ENCODE measurements at regions not wholly inside any gene's neighbourhood (a gene's known extent, or its start where the extent isn't known, plus 50 kb on each side); places are given as distances from the start of the nearest gene placed in this dataset.
A peak's percentile ranks its signal among the peaks of the same experiment; 100 is the strongest.

GRCh38 chr2:48912110-48912509 is 156.6 kb upstream of the LHCGR start:
- DNase-seq: no peak
- Histone ChIP-seq H3K4me3 (no peak overlapping the region), H3K27ac (no peak overlapping the region), H3K4me1 (no peaks in the 10 kb centered on the region), H3K9me3 (no peaks in the 10 kb centered on the region), H3K27me3 (no peaks in the 10 kb centered on the region), H3K36me3 (no peaks in the 10 kb centered on the region)
- intact Hi-C loops (cut with DNase I; ENCODE audit: low total_unique reads): no loop called here
- TF ChIP-seq, protein P1, sequence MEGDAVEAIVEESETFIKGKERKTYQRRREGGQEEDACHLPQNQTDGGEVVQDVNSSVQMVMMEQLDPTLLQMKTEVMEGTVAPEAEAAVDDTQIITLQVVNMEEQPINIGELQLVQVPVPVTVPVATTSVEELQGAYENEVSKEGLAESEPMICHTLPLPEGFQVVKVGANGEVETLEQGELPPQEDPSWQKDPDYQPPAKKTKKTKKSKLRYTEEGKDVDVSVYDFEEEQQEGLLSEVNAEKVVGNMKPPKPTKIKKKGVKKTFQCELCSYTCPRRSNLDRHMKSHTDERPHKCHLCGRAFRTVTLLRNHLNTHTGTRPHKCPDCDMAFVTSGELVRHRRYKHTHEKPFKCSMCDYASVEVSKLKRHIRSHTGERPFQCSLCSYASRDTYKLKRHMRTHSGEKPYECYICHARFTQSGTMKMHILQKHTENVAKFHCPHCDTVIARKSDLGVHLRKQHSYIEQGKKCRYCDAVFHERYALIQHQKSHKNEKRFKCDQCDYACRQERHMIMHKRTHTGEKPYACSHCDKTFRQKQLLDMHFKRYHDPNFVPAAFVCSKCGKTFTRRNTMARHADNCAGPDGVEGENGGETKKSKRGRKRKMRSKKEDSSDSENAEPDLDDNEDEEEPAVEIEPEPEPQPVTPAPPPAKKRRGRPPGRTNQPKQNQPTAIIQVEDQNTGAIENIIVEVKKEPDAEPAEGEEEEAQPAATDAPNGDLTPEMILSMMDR (IDR thresholded peaks at IDR 0.05): no peak

GRCh38 chr2:48910961-48911360 is 155.4 kb upstream of the LHCGR start:
- no peak for DNase-seq
- no peaks in the 10 kb centered on the region for H3K4me1 ChIP-seq
- intact Hi-C loops (cut with DNase I; ENCODE audit: low total_unique reads): no loop called here
- H3K9me3 ChIP-seq: no peaks in the 10 kb centered on the region
- no peak overlapping the region for H3K27ac ChIP-seq
- TF ChIP-seq, protein P1 (IDR thresholded peaks at IDR 0.05): no peak
- no peaks in the 10 kb centered on the region for H3K36me3 ChIP-seq
- H3K27me3 ChIP-seq: no peaks in the 10 kb centered on the region
- no peak overlapping the region for H3K4me3 ChIP-seq

- H3K4me3 ChIP-seq: no peak overlapping the region
- DNase-seq: peak in 1 of 2 donors; percentile 28
- no peaks in the 10 kb centered on the region for H3K4me1 ChIP-seq
- TF ChIP-seq, protein P1 (IDR thresholded peaks at IDR 0.05): no peak
- intact Hi-C loops (cut with DNase I; ENCODE audit: low total_unique reads): no loop called here
- no peaks in the 10 kb centered on the region for H3K27me3 ChIP-seq
- H3K27ac ChIP-seq: no peak overlapping the region
- no peaks in the 10 kb centered on the region for H3K9me3 ChIP-seq
- no peaks in the 10 kb centered on the region for H3K36me3 ChIP-seq
Observed at GRCh38 chr2:48906633-48907032, 151.1 kb upstream of the LHCGR start.

GRCh38 chr2:48905696-48906095 is 150.2 kb upstream of the LHCGR start:
- H3K4me3 ChIP-seq: no peak overlapping the region
- TF ChIP-seq, protein P1 (IDR thresholded peaks at IDR 0.05): no peak
- intact Hi-C loops (cut with DNase I; ENCODE audit: low total_unique reads): no loop called here
- no peaks in the 10 kb centered on the region for H3K9me3 ChIP-seq
- no peaks in the 10 kb centered on the region for H3K27me3 ChIP-seq
- H3K36me3 ChIP-seq: no peaks in the 10 kb centered on the region
- DNase-seq: peak in 1 of 2 donors; percentile 47
- no peak overlapping the region for H3K27ac ChIP-seq
- no peaks in the 10 kb centered on the region for H3K4me1 ChIP-seq

- intact Hi-C loops (cut with DNase I; ENCODE audit: low total_unique reads): no loop called here
- no peaks in the 10 kb centered on the region for H3K36me3 ChIP-seq
- H3K9me3 ChIP-seq: no peaks in the 10 kb centered on the region
- H3K27ac ChIP-seq: no peak overlapping the region
- TF ChIP-seq, protein P1 (IDR thresholded peaks at IDR 0.05): no peak
- H3K27me3 ChIP-seq: no peaks in the 10 kb centered on the region
- DNase-seq: no peak
- no peaks in the 10 kb centered on the region for H3K4me1 ChIP-seq
- H3K4me3 ChIP-seq: no peak overlapping the region
Observed at GRCh38 chr2:48902521-48902920, 147.0 kb upstream of the LHCGR start.

DNA sequence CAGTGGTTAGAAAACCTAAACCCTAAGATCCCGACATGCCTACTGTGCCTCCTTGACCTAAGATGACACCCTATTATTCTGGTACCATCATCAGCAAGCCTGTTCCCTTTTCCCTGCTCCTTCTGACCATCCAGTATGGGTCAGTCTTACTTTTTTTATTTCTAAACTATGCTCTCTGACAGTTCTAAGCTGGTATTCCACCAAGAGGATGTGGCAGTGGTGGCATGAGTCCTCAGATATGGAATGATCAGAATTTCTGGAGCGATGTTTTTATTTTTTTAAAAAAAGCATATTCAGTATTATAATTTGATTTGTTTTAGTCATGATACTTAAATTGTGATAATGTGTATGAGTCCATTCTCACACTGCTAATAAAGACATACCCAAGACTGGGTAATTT is 145.9 kb upstream of the LHCGR start:
- no peak for DNase-seq
- Histone ChIP-seq H3K4me1 (no peaks in the 10 kb centered on the region), H3K27ac (no peak overlapping the region), H3K36me3 (no peaks in the 10 kb centered on the region), H3K4me3 (no peak overlapping the region), H3K27me3 (no peaks in the 10 kb centered on the region), H3K9me3 (no peaks in the 10 kb centered on the region)
- TF ChIP-seq, protein P1 (IDR thresholded peaks at IDR 0.05): no peak
- intact Hi-C loops (cut with DNase I; ENCODE audit: low total_unique reads): no loop called here

Measured in tibial artery (tissue), 4 donors.